ENCODE measurements at regions not wholly inside any gene's neighbourhood (a gene's known extent, or its start where the extent isn't known, plus 50 kb on each side); places are given as distances from the start of the nearest gene placed in this dataset.

- WGBS, 2 donors: 37 to 48% methylated on average over 5 of the region's 5 CpGs
- intact Hi-C loops (cut with DNase I): no loop called here
- no peak for ATAC-seq
Observed at GRCh38 chr16:16850274-16850673, 471.3 kb downstream of the NPIPA7 start.

GRCh38 chr16:16857012-16857411 is 478.1 kb downstream of the NPIPA7 start:
- TF ChIP-seq CTCF (IDR thresholded peaks at IDR 0.05): no peak
- no peaks in the 10 kb centered on the region for H3K9me3 ChIP-seq
- no peak for DNase-seq
- no peaks in the 10 kb centered on the region for H3K4me1 ChIP-seq
- H3K4me3 ChIP-seq: no peak overlapping the region
- H3K27ac ChIP-seq: no peak overlapping the region
- WGBS, 2 donors: 0% methylated on average over 1 of the region's 1 CpG
- ATAC-seq: no peak
- no peak for FAIRE-seq
- H3K27me3 ChIP-seq: no peaks in the 10 kb centered on the region
- no peaks in the 10 kb centered on the region for H3K36me3 ChIP-seq
- intact Hi-C loops (cut with DNase I): no loop called here

More at GRCh38 chr16:16850274-16850673, 471.3 kb downstream of the NPIPA7 start:
- no peak overlapping the region for H3K4me3 ChIP-seq
- no peaks in the 10 kb centered on the region for H3K4me1 ChIP-seq
- no peak for FAIRE-seq
- no peak for TF ChIP-seq CTCF (IDR thresholded peaks at IDR 0.05)
- H3K36me3 ChIP-seq: no peaks in the 10 kb centered on the region
- H3K27ac ChIP-seq: no peak overlapping the region
- no peaks in the 10 kb centered on the region for H3K27me3 ChIP-seq
- DNase-seq: no peak
- no peaks in the 10 kb centered on the region for H3K9me3 ChIP-seq

- Histone ChIP-seq H3K4me1 (no peaks in the 10 kb centered on the region), H3K9me3 (no peaks in the 10 kb centered on the region), H3K4me3 (no peak overlapping the region), H3K27ac (no peak overlapping the region), H3K36me3 (no peaks in the 10 kb centered on the region), H3K27me3 (no peaks in the 10 kb centered on the region)
- no peak for TF ChIP-seq CTCF (IDR thresholded peaks at IDR 0.05)
- no peak for DNase-seq
- 12 to 14% methylated on average over 5 of the region's 5 CpGs for WGBS, 2 donors
- ATAC-seq: no peak
- FAIRE-seq: no peak
- intact Hi-C loops (cut with DNase I): no loop called here
Observed at GRCh38 chr16:16857603-16858283, 478.8 kb downstream of the NPIPA7 start.

- H3K9me3 ChIP-seq: no peaks in the 10 kb centered on the region
- intact Hi-C loops (cut with DNase I): no loop called here
- ATAC-seq: peak in 3 of 4 donors; percentile 44 to 76 (median 70)
- no peaks in the 10 kb centered on the region for H3K4me1 ChIP-seq
- no peak overlapping the region for H3K4me3 ChIP-seq
- DNase-seq: peak in 5 of 6 donors; percentile 23 to 63 (median 42)
- no peaks in the 10 kb centered on the region for H3K36me3 ChIP-seq
- no peak overlapping the region for H3K27ac ChIP-seq
- TF ChIP-seq CTCF (IDR thresholded peaks at IDR 0.05): peak; percentile 35 to 69 (median 56)
- no peak for FAIRE-seq
- 9 to 14% methylated on average over 7 of the region's 7 CpGs for WGBS, 2 donors
- no peaks in the 10 kb centered on the region for H3K27me3 ChIP-seq
Observed at GRCh38 chr16:16861546-16861945, 482.6 kb downstream of the NPIPA7 start.

GRCh38 chr16:16863672-16864071 is 484.7 kb downstream of the NPIPA7 start:
- DNase-seq (no peak), ATAC-seq (no peak), FAIRE-seq (no peak)
- Histone ChIP-seq H3K4me1 (no peaks in the 10 kb centered on the region), H3K4me3 (no peak overlapping the region), H3K9me3 (no peaks in the 10 kb centered on the region), H3K36me3 (no peaks in the 10 kb centered on the region), H3K27ac (no peak overlapping the region), H3K27me3 (no peaks in the 10 kb centered on the region)
- no peak for TF ChIP-seq CTCF (IDR thresholded peaks at IDR 0.05)
- intact Hi-C loops (cut with DNase I): no loop called here
- 69 to 73% methylated on average over 6 of the region's 6 CpGs for WGBS, 2 donors

All from pancreas (tissue), 10 donors.